H1 (cell line): ENCODE measurements at regions not wholly inside any gene's neighbourhood (a gene's known extent, or its start where the extent isn't known, plus 50 kb on each side); places are given as distances from the start of the nearest gene placed in this dataset.

ENCODE experiments used
- CTCF ChIA-PET: fragments of 300-600 bp; sonication (Branson Sonifier 250); formaldehyde crosslinking; loops from one replicate; lab custom pipeline; 2021; ENCODE audit not compliant: partially characterized antibody; lab: Charles Lee
- POLR2A ChIA-PET: fragments of 300-600 bp; sonication (Branson Sonifier 250); formaldehyde crosslinking; loops from one replicate; lab custom pipeline; 2021; ENCODE audit warnings: inconsistent platforms; ENCODE audit not compliant: partially characterized antibody; lab: Charles Lee
- DNase-seq, 2 experiments: peaks; one replicate each; pipeline versions ENCODE4 v3.0.0 to v3.0.0-alpha.2; 2010 to 2022; ENCODE audit warnings: low spot score in 2 of 2, low read depth in 1 of 2, mixed read lengths in 1 of 2
- FAIRE-seq: peaks from 2 replicates; lab custom pipeline; 2011; peaks lifted over from hg19 to GRCh38; lab: Jason Lieb, UNC
- H2AFZ ChIP-seq: 2 replicates; pipeline ENCODE4 v1.8.1; 2012; ENCODE audit warnings: low read length, inconsistent platforms
- H2AK5ac ChIP-seq: 2 replicates; pipeline ENCODE4 v1.6.1; 2013; ENCODE audit warnings: low read depth, low read length
- H2BK120ac ChIP-seq: replicated peaks from 2 replicates; pipeline ENCODE3; 2013; ENCODE audit warnings: low read depth, low read length, inconsistent platforms
- H2BK12ac ChIP-seq: 2 replicates; pipeline ENCODE4 v1.6.1; 2013; ENCODE audit warnings: low read depth, low read length
- H2BK15ac ChIP-seq: 2 replicates; pipeline ENCODE4 v1.6.1; 2013; ENCODE audit warnings: low read length
- H2BK20ac ChIP-seq: 2 replicates; pipeline ENCODE4 v1.6.1; 2013; ENCODE audit warnings: low read length
- H2BK5ac ChIP-seq: 2 replicates; pipeline ENCODE4 v1.6.1; 2013; ENCODE audit warnings: low read depth, low read length
- H3K14ac ChIP-seq: 2 replicates; pipeline ENCODE4 v1.6.1; 2013; ENCODE audit warnings: inconsistent platforms; ENCODE audit not compliant: insufficient read length
- H3K18ac ChIP-seq: 2 replicates; pipeline ENCODE4 v1.6.1; 2013; ENCODE audit warnings: low read length; ENCODE audit errors: extremely low read depth
- H3K23ac ChIP-seq: 2 replicates; pipeline ENCODE4 v1.6.1; 2013; ENCODE audit warnings: inconsistent platforms; ENCODE audit not compliant: insufficient read length
- H3K23me2 ChIP-seq: 2 replicates; pipeline ENCODE4 v1.6.1; 2013; ENCODE audit warnings: low read depth, low read length
- H3K27ac ChIP-seq: 2 replicates; pipeline ENCODE4 v1.6.1; 2011; ENCODE audit warnings: low read depth, low read length, inconsistent platforms
- H3K27me3 ChIP-seq, 4 experiments: replicated peaks in 1 of 4; 1 replicate in 1 of 4; 2 replicates in 3 of 4; pipeline versions ENCODE4 v1.6.1 to v1.8.1; 2011 to 2013; ENCODE audit warnings: low read length in 3 of 4, mild to moderate bottlenecking in 3 of 4, inconsistent platforms in 2 of 4, mixed read lengths in 2 of 4, moderate library complexity in 1 of 4; ENCODE audit not compliant: control insufficient read depth in 3 of 4, insufficient read depth in 3 of 4; ENCODE audit errors: extremely low read depth in 1 of 4
- H3K36me3 ChIP-seq, 4 experiments: 2 replicates each; pipeline versions ENCODE4 v1.6.1 to v1.8.1; 2011 to 2013; ENCODE audit warnings: mild to moderate bottlenecking in 4 of 4, low read length in 3 of 4, moderate library complexity in 2 of 4, control low read depth in 1 of 4, inconsistent platforms in 1 of 4; ENCODE audit not compliant: insufficient read depth in 4 of 4, control insufficient read depth in 2 of 4
- H3K4ac ChIP-seq: replicated peaks from 2 replicates; pipeline ENCODE3; 2013; ENCODE audit warnings: low read length, low read depth, mixed read lengths, inconsistent platforms; ENCODE audit not compliant: insufficient read length
- H3K4me1 ChIP-seq, 4 experiments: replicated peaks in 1 of 4; 1 replicate in 1 of 4; 2 replicates in 3 of 4; pipeline versions ENCODE4 v1.6.1 to v1.8.1; 2011 to 2013; ENCODE audit warnings: low read length in 3 of 4, inconsistent platforms in 2 of 4, mixed read lengths in 1 of 4; ENCODE audit not compliant: insufficient read depth in 4 of 4, control insufficient read depth in 3 of 4
- H3K4me2 ChIP-seq, 2 experiments: 2 replicates each; pipeline versions ENCODE4 v1.6.1 to v1.8.1; 2011 to 2013; ENCODE audit warnings: low read depth in 2 of 2, low read length in 2 of 2, control low read depth in 1 of 2, inconsistent platforms in 1 of 2, mild to moderate bottlenecking in 1 of 2; ENCODE audit not compliant: insufficient read depth in 1 of 2
- H3K4me3 ChIP-seq, 4 experiments: fragments of 200-600, 300-600 bp in 1 of 4; sonication (generic), shearing (Covaris generic), sonication (Bioruptor Twin) in 1 of 4; 2 replicates each; pipeline versions ENCODE4 v1.5.1 to v1.8.1; 2011 to 2016; ENCODE audit warnings: low read length in 4 of 4, low read depth in 3 of 4, control low read depth in 2 of 4, inconsistent platforms in 2 of 4, mild to moderate bottlenecking in 2 of 4, mixed read lengths in 1 of 4, moderate library complexity in 1 of 4; ENCODE audit not compliant: insufficient read depth in 2 of 4; ENCODE audit errors: extremely low read depth in 1 of 4
- H3K56ac ChIP-seq: replicated peaks from 2 replicates; pipeline ENCODE3; 2013; ENCODE audit warnings: low read depth, mild to moderate bottlenecking, mixed read lengths, low read length, inconsistent platforms; ENCODE audit not compliant: insufficient read length
- H3K79me1 ChIP-seq: 2 replicates; pipeline ENCODE4 v1.6.1; 2013; ENCODE audit warnings: low read depth, low read length, control low read depth
- H3K79me2 ChIP-seq, 2 experiments: 2 replicates each; pipeline versions ENCODE4 v1.6.1 to v1.8.1; 2012 to 2013; ENCODE audit warnings: low read length in 2 of 2, mild to moderate bottlenecking in 2 of 2, inconsistent platforms in 1 of 2; ENCODE audit not compliant: insufficient read depth in 2 of 2, control insufficient read depth in 1 of 2
- H3K9ac ChIP-seq, 4 experiments: replicated peaks in 1 of 4; 1 replicate in 1 of 4; 2 replicates in 3 of 4; pipeline versions ENCODE4 v1.6.1 to v1.8.1; 2011 to 2013; ENCODE audit warnings: low read depth in 3 of 4, low read length in 3 of 4, control low read depth in 2 of 4, mild to moderate bottlenecking in 2 of 4, moderate library complexity in 2 of 4, inconsistent platforms in 1 of 4; ENCODE audit errors: extremely low read depth in 1 of 4
- H3K9me3 ChIP-seq, 2 experiments: 2 replicates each; pipeline versions ENCODE4 v1.6.1 to v1.8.1; 2012 to 2013; ENCODE audit warnings: mild to moderate bottlenecking in 2 of 2, moderate library complexity in 2 of 2, control low read depth in 1 of 2, inconsistent platforms in 1 of 2, low read depth in 1 of 2, low read length in 1 of 2, mixed read lengths in 1 of 2; ENCODE audit not compliant: insufficient read depth in 2 of 2
- H4K20me1 ChIP-seq, 2 experiments: replicated peaks in 1 of 2; 2 replicates each; pipeline versions ENCODE3 to v1.8.1; 2011 to 2013; ENCODE audit warnings: inconsistent platforms in 2 of 2, low read length in 2 of 2, mild to moderate bottlenecking in 1 of 2; ENCODE audit not compliant: insufficient read depth in 2 of 2, control insufficient read depth in 1 of 2
- H4K5ac ChIP-seq: 2 replicates; pipeline ENCODE4 v1.6.1; 2013; ENCODE audit warnings: low read length, low read depth, mixed read lengths, inconsistent platforms; ENCODE audit not compliant: insufficient read length
- H4K8ac ChIP-seq: 2 replicates; pipeline ENCODE4 v1.8.0; 2013; ENCODE audit warnings: mild to moderate bottlenecking, moderate library complexity, low read length, inconsistent platforms; ENCODE audit not compliant: insufficient read depth; ENCODE audit errors: extremely low read depth
- H4K91ac ChIP-seq: replicated peaks from 2 replicates; pipeline ENCODE3; 2013; ENCODE audit warnings: low read length, mixed read lengths, inconsistent platforms; ENCODE audit not compliant: insufficient read length
- MAFK ChIP-seq: IDR thresholded peaks from 2 replicates; pipeline ENCODE4 v1.6.1; 2012; ENCODE audit warnings: low read depth, mild to moderate bottlenecking, improper control_type of control experiment, low read length
- SAP30 ChIP-seq: fragments of 300-600 bp; sonication (generic); IDR thresholded peaks from 2 replicates; pipeline ENCODE4 v1.7.1; 2012; ENCODE audit warnings: low read length, moderate library complexity, mild to moderate bottlenecking, inconsistent platforms; ENCODE audit not compliant: insufficient read depth, insufficient replicate concordance
- SUZ12 ChIP-seq: fragments of 200-600 bp; sonication (generic); IDR thresholded peaks from 2 replicates; pipeline ENCODE4 v1.6.1; 2012; ENCODE audit warnings: mild to moderate bottlenecking, inconsistent platforms, low read length, moderate library complexity, mixed read lengths
- TCF12 ChIP-seq: IDR thresholded peaks from 2 replicates; pipeline ENCODE4 v1.6.1; 2011; ENCODE audit warnings: low read depth, mild to moderate bottlenecking, low read length

DNA sequence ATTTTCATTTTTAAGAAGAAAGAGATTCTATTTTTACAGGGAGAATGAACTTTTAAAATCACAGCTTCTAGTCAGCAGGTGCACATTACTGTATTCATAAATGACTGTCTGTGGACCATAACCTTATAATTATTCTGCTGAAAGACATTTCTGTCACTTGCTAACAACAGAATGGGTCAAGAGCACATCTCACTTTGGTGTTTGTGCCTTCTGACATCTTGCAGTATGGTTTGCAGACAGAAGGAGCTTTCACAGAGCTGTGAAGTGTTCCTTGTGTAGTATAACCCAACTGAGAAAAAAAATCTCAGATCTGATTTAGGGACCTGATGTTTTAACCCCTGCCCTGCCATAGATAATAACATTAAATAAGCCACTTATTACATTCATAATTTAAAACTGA lies 131.4 kb upstream of the CTSO start:
- Histone ChIP-seq H3K18ac (no peak overlapping the region), H3K14ac (no peak overlapping the region), H4K8ac (no peak overlapping the region), H3K4me3 (no peak overlapping the region), H2BK5ac (no peak overlapping the region), H2AK5ac (no peak overlapping the region), H3K23ac (no peak overlapping the region), H4K91ac (no peak overlapping the region), H2BK12ac (no peak overlapping the region), H2BK120ac (no peak overlapping the region), H3K4ac (no peak overlapping the region), H3K23me2 (no peaks in the 10 kb centered on the region), H4K20me1 (no peaks in the 10 kb centered on the region), H3K56ac (no peak overlapping the region), H3K4me1 (no peaks in the 10 kb centered on the region), H3K36me3 (no peaks in the 10 kb centered on the region), H3K9me3 (no peaks in the 10 kb centered on the region), H3K27ac (no peak overlapping the region), H2AFZ (no peak overlapping the region; the same call in 1 of the 2 replicates), H4K5ac (no peak overlapping the region), H3K4me2 (no peak overlapping the region), H2BK20ac (no peak overlapping the region), H2BK15ac (no peak overlapping the region), H3K9ac (no peak overlapping the region), H3K79me2 (no peaks in the 10 kb centered on the region), H3K79me1 (no peaks in the 10 kb centered on the region), H3K27me3 (no peaks in the 10 kb centered on the region)
- TF ChIP-seq SAP30 (no peak), TCF12 (no peak), SUZ12 (no peak), MAFK (no peak)
- POLR2A ChIA-PET: no interaction called here
- CTCF ChIA-PET: no interaction called here
- FAIRE-seq: no peak
- DNase-seq: no peak
